ENCODE measurements at regions not wholly inside any gene's neighbourhood (a gene's known extent, or its start where the extent isn't known, plus 50 kb on each side); places are given as distances from the start of the nearest gene placed in this dataset.

DNA sequence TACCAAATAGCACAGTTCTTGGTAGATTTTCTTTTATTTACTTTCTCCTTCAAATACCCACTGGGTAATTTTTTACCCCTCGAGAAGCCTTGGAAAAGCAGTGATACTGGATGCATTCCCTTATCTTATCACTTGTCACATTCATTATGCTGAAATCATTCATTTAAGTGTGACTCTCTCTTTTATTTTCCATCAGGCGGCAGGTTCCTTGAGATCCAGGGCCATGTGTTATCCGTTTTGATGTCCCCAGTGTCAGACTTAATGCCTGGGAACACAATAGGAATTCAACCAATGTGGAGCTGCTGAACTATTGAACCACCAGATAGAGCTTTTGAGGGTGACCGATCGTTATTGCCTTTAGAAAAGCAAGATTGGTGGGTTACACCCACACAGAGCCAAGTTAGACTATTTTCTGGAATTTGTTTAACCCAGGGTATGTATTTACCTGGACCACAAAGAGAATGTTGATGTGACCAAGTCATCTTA lies 51.5 kb upstream of the ATP5PO start:
- H3K18ac ChIP-seq (ENCODE audit: insufficient read length, low read depth, low read length), result no peak overlapping the region
- no peak overlapping the region for H2AK5ac ChIP-seq (ENCODE audit: insufficient read length, low read length)
- H2BK5ac ChIP-seq (ENCODE audit: insufficient read length, low read length), result no peak overlapping the region
- H3K9ac ChIP-seq (ENCODE audit: extremely low read depth, insufficient read length, low read length), result no peak overlapping the region
- H2BK20ac ChIP-seq (ENCODE audit: low read depth, low read length, poor library complexity, severe bottlenecking), result no peak overlapping the region
- WGBS (ENCODE audit: extremely low coverage, insufficient read length, low lambda C conversion rate), result no CpG with 5 or more reads among the region's 5 CpGs
- H3K4me1 ChIP-seq (ENCODE audit: insufficient read depth, low read length), result no peaks in the 10 kb centered on the region
- no peak overlapping the region for H4K8ac ChIP-seq (replicated peaks; ENCODE audit: insufficient read length, low read depth, low read length)
- H3K79me2 ChIP-seq (ENCODE audit: insufficient read depth, low read length), result 0 out of 2 replicates have a peak, but pooled peaks cover 2% of the 10 kb centered on the region
- H4K20me1 ChIP-seq (ENCODE audit: control insufficient read depth, insufficient read depth, insufficient read length), result no peaks in the 10 kb centered on the region
- H3K56ac ChIP-seq (ENCODE audit: insufficient read length, low read depth, low read length), result no peak overlapping the region
- Mint-ChIP-seq H3K4me1 (peaks cover 15 to 17% of the 10 kb centered on the region in 2 experiments), H3K36me3 (ENCODE audit: insufficient read depth in 1 of 3, low read depth in 3 of 3) (peaks cover 0 to 7% (median 6%) of the 10 kb centered on the region in 3 experiments; a peak in 2 of 7 replicates), H3K27ac (peak overlapping the region in 1 of 3 experiments; percentile 56; a peak in 2 of 7 replicates), H3K27me3 (ENCODE audit: low read depth) (no peaks in the 10 kb centered on the region), H3K4me3 (no peak overlapping the region), H3K9me3 (no peaks in the 10 kb centered on the region; a peak in 1 of 5 replicates)
- H3K9me3 ChIP-seq (ENCODE audit: control insufficient read depth, low read depth, low read length), result no peaks in the 10 kb centered on the region
- no peak overlapping the region for H3K23ac ChIP-seq (ENCODE audit: insufficient read length, low read depth, low read length)
- no peak overlapping the region for H2BK12ac ChIP-seq (ENCODE audit: insufficient read length, low read depth, low read length)
- peaks cover 2% of the 10 kb centered on the region for H3K23me2 ChIP-seq (ENCODE audit: insufficient read length, low read depth, low read length, poor library complexity, severe bottlenecking)
- no peak overlapping the region for H2BK120ac ChIP-seq (ENCODE audit: low read depth, low read length, poor library complexity, severe bottlenecking)
- no peak overlapping the region for H4K91ac ChIP-seq (ENCODE audit: insufficient read length, low read depth, low read length)
- H3T11ph ChIP-seq (ENCODE audit: low read length), result no peak overlapping the region
- H3K27me3 ChIP-seq (ENCODE audit: insufficient read depth, low read length), result no peaks in the 10 kb centered on the region
- H3K14ac ChIP-seq (ENCODE audit: insufficient read depth, low read length), result no peak overlapping the region
- H2AFZ ChIP-seq (ENCODE audit: low read length), result no peak overlapping the region
- no peak for DNase-seq
- TF ChIP-seq, protein P1, sequence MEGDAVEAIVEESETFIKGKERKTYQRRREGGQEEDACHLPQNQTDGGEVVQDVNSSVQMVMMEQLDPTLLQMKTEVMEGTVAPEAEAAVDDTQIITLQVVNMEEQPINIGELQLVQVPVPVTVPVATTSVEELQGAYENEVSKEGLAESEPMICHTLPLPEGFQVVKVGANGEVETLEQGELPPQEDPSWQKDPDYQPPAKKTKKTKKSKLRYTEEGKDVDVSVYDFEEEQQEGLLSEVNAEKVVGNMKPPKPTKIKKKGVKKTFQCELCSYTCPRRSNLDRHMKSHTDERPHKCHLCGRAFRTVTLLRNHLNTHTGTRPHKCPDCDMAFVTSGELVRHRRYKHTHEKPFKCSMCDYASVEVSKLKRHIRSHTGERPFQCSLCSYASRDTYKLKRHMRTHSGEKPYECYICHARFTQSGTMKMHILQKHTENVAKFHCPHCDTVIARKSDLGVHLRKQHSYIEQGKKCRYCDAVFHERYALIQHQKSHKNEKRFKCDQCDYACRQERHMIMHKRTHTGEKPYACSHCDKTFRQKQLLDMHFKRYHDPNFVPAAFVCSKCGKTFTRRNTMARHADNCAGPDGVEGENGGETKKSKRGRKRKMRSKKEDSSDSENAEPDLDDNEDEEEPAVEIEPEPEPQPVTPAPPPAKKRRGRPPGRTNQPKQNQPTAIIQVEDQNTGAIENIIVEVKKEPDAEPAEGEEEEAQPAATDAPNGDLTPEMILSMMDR (conservative IDR thresholded peaks at IDR 0.05), result no peak
- H2BK15ac ChIP-seq (ENCODE audit: low read depth, low read length), result no peak overlapping the region
- H3K4ac ChIP-seq (ENCODE audit: low read depth, low read length), result no peak overlapping the region
- H3K27ac ChIP-seq (ENCODE audit: insufficient read length, low read depth, low read length), result no peak overlapping the region
- H4K5ac ChIP-seq (ENCODE audit: insufficient read length, low read depth, low read length), result no peak overlapping the region
- H3K4me2 ChIP-seq (ENCODE audit: insufficient read depth, insufficient read length, low read length), result no peak overlapping the region
- no peaks in the 10 kb centered on the region for H3K79me1 ChIP-seq (ENCODE audit: insufficient read depth, low read depth, low read length, poor library complexity, severe bottlenecking)
